ENCODE measurements at regions not wholly inside any gene's neighbourhood (a gene's known extent, or its start where the extent isn't known, plus 50 kb on each side); places are given as distances from the start of the nearest gene placed in this dataset.
A peak's percentile ranks its signal among the peaks of the same experiment; 100 is the strongest.

GRCh38 chr12:73342733-73343132 lies 1070.6 kb downstream of the TRHDE start:
- no peak for DNase-seq (ENCODE audit: low read depth)

DNA sequence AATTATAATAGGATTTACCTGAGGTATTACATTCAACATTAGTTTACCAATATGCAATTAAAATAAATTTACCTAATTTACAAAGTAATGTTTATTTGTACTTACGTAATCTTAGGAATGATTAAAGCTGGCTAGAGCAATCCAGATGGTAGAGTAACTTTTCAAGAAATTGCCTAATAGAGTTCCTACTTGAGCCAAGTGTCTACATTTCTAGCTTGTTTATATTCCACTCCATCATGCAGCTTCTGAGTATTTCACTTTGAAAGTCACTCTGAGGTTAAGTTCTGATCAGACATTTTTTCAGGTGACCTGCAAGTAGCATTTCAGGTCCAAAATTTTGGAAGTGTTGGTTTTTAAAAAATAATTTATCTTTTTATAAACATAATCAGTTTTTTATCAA lies 1080.7 kb downstream of the TRHDE start:
- DNase-seq (ENCODE audit: low read depth): no peak

DNA sequence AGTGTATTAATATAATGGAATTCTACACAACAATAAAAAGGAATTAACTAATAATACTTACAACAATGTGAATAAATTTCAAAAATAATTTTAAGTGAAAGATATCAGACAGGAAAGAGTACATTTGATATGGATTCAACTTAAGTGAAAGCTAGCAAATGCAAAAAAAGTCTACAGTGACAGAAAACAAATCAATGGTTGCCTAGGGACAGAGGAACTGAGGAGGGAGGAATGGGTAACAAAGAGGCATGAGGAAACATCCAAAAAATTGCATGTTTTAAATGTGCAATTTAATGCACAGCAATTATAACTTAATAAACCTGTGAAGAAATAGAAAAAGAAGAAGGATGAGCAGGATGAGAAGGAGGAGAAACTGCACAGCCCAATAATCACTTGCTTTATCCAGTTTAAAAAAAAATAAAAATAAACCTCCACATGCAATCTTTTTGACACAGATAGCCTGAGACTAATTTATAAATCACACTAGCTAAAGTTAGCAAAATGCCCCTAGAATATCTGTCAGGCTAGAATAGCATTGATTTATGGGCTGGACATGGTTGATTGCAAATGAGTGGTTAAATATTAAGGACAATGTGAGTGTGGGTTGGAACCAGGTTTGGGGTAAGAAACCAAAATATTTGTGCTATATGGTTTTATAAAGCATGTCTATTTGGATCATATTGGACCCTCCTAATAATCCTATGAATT lies 1089.1 kb downstream of the TRHDE start:
- no peak for DNase-seq (ENCODE audit: low read depth)

DNA sequence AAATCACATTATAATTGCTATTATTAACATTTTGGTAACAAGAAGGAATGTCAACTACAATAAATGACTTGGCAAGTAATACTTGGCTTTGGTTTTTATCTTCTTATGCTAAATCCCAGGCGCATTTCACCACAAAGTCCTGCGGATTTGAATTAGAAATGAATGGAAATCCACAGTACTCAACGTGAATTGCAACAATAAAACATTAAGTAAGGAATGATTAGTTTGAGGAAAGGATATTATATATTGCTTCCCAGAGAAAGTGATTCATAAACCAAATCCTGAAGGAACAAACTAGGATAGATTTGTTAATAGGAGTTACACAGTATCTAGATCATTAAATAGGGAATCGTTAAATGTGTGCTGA lies 1089.7 kb downstream of the TRHDE start:
- DNase-seq (ENCODE audit: low read depth): no peak

DNA sequence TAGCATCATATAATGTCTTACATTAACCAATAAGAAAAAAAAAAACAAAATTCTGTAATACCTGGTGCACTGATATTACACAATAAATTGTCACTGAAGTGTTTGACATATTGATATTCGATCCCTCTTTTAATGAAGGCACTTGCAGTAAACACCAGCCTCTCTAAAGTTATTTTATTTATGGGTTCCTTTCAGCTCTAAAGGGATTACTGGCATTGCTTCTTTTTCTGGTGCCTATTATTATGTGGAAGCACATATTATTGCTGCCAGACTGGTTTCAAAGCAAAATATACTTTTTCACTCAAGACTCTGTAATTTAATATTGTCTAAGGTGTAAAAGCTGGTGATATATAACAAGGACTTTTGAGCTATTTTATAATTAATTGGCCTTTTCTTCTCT lies 1090.5 kb downstream of the TRHDE start:
- no peak for DNase-seq (ENCODE audit: low read depth)

- no peak for DNase-seq (ENCODE audit: low read depth)
Measured at GRCh38 chr12:73372856-73373255, 1100.7 kb downstream of the TRHDE start.

DNA sequence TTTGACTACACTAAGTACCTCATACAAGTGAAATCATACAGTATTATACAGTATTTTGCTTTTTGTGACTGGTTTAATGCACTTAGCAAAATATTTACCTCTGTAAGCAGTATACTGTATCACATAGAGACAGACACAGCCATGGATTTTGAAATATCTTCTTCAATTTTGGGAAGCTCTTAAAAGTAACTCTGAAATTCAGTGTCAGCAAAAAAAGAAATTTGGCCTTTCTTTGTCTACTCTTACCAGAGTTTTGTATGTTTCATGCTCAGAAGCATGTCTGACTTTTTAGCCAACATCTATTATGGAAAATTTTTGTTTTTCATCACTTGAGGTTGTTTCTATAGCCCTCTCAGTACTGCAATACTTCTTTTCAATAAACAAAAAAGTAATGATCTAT lies 1102.2 kb downstream of the TRHDE start:
- no peak for DNase-seq (ENCODE audit: low read depth)

GRCh38 chr12:73383584-73384222 lies 1111.5 kb downstream of the TRHDE start:
- DNase-seq (ENCODE audit: low read depth): no peak

GRCh38 chr12:73384592-73384991 lies 1112.4 kb downstream of the TRHDE start:
- DNase-seq (ENCODE audit: low read depth): no peak

- DNase-seq (ENCODE audit: low read depth): no peak
Measured at GRCh38 chr12:73390261-73390660, 1118.1 kb downstream of the TRHDE start.

DNA sequence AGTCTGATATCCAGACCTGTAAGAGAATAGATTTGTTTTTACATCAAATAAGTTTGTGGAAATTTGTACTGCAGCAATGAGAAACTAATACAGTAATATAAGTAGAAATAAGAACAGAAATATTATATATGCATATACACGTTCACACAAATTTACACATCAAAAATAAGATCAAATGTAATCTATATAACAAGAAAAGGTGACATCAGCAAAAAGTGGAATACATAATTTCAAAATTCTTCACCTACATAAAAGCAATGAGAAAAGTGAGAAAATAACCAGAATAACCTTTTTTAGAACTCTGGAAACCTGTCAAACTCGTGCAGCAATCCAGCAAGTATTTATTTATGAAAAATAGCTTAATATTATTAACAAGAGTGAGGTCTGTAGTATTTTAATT lies 1124.6 kb upstream of the ATXN7L3B start:
- DNase-seq (ENCODE audit: low read depth): no peak

DNA sequence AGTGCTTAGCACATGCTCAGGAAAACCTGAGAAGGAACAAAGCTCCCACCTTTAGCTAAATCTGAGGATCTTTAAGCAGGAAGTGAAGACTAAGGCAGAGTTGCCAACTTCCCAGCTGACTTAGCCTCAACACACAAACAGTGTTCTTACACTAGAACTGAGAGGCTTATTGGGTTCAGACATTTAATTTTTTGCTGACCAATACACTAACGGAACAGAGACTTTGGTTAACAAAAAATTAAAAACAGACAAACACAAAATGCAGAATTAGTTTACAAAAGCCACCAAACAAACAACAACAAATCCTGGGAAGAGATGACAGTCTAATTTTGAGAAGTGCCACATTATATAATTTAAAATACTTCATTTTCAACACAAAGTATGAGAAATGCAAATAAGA lies 1123.7 kb upstream of the ATXN7L3B start:
- DNase-seq (ENCODE audit: low read depth): no peak

DNA sequence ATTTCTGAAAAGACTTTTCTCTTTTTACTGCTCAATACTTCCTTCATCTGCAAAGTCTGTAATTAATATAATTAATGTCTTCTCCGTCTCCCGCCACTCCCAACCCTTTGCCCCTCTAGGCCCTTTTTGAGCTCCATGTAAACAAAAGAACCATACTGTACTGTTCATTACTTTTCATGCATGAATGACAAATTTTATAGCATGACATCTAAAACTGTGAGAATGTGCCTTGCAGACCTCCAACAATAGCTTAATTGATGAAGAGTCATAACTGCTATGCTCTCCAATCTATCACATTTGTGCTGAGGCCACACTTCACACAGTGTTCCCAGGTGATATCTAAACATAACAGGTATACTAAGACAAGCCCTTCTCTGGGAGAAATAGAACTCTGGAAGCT lies 1122.7 kb upstream of the ATXN7L3B start:
- DNase-seq (ENCODE audit: low read depth): no peak

DNA sequence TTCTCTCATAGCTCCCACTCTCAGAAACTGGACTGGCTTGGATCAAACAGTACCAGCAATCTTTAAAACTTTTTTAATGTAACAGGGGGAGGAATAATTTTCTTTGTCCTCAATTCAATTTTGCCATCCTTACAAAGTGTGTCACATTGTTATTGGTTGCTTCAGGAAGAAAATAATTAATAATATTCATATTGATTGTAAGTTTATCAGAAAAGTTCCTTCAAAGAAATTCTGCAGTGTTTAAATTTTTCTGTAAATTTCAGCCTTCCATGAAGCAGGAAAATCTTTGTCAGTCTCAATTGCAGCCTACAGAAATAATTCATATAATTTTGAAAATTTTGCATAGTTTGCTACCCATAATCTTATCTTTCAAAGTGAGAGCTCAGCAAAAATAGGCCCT lies 1119.1 kb upstream of the ATXN7L3B start:
- no peak for DNase-seq (ENCODE audit: low read depth)

GRCh38 chr12:73421832-73422231 lies 1115.8 kb upstream of the ATXN7L3B start:
- DNase-seq (ENCODE audit: low read depth): peak; percentile 4

DNA sequence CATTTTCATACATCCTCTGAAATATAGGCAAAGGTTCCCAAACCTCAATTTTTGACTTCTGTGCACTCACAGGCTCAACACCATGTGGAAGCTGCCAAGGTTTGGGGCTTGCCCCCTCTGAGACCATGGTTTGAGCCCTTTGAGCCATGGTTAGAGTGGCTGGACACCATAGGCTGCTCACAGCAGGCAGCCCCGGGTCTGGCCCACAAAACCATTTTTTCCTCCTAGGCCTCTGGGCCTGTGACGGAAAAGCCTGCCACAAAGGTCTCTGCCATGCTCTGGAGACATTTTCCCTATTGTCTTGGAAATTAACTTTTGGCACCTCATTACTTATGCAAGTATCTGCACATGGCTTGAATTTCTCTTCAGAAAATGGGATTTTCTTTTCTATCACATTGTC lies 1113.2 kb upstream of the ATXN7L3B start:
- no peak for DNase-seq (ENCODE audit: low read depth)

DNA sequence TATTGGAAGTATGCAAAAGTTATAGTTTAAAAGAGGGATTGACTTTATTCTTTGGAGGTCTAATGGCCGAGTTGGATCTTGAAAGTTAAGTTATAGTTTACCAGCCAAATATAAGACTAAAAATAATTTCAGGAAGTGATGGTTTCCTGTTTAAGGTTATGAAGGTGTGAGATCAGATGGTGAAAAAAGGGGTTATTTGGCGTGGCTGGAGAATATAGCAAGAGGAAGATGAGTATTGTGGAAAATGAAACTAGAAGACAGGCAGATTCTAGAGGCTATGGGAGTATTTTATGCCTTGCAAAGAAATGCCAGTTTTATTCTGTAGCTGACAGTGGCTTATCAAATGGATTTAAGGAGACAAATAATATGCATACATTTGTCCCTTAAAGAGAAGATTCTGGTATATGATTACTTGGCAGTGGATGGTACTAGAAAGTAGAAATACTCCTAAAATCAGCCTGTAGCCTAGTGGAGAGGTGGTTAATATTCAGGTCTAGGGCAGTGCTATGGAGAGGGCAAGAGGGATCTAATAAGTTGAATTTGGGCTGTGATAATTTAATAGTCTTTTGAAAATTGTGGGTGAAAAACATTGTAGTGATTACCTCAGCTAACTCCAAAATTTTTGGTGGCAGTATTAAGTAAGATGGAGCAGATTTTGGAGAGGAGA lies 1091.8 kb upstream of the ATXN7L3B start:
- DNase-seq (ENCODE audit: low read depth): no peak

- no peak for DNase-seq (ENCODE audit: low read depth)
Measured at GRCh38 chr12:73452672-73453469, 1084.8 kb upstream of the ATXN7L3B start.

DNA sequence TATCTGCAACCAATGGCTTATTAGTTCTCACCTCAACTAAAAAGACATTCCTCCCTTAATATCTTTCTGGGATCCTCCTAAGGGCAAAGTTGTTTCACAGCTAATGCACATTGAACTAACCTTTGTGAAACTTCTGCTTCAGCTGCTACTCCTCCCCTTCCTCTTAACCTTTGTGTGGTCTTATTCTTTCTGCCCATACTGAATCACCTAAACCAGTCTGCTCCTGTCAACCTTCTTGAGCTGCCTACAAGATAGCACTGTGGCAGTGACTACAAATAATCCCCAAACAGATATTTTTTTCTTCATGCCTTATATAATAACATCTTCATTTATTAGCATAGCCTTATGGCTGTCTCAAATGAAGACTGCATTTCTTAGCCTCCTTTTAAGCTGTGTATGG lies 1077.4 kb upstream of the ATXN7L3B start:
- no peak for DNase-seq (ENCODE audit: low read depth)

DNA sequence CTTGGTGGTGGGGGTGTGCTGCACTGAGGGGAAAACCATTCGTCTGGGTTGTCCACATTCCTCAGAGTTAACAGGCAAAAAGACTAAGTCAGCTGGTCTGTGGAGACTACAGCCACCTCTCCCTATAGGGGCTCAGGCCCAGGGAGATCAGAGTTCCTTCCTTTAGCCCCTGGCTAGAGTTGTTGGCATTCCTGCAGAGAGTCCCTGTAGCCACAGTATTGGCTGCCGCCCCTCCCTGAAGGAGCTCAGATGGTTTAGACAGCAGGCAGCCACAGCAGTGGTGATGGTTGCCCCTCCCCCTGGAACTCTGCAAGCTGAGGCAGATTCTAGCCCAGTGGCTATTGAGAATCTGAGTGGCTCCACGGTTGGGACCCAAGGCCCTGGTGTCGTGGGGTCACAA lies 1072.5 kb upstream of the ATXN7L3B start:
- no peak for DNase-seq (ENCODE audit: low read depth)

DNA sequence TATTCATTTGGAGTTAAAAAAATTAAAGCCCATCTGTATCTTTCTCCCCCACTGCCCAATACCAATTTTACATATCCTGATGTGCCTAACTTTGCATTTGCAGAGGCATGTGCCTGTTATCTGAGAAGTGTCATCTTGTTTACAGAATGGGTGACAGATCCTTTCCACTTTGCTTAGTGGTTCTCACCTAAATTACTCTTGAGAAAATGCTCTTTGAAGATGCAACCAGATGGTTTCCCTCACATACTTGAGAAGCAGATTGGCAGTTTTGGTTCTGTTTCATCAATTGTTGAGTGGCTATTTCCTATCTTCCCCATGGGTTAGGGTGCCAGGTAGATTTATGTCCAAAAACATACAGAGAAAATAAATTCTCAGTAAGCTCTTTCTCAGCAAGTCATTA lies 1051.4 kb upstream of the ATXN7L3B start:
- DNase-seq (ENCODE audit: low read depth): no peak

- no peak for DNase-seq (ENCODE audit: low read depth)
Measured at GRCh38 chr12:73506611-73507010, 1031.0 kb upstream of the ATXN7L3B start.

DNA sequence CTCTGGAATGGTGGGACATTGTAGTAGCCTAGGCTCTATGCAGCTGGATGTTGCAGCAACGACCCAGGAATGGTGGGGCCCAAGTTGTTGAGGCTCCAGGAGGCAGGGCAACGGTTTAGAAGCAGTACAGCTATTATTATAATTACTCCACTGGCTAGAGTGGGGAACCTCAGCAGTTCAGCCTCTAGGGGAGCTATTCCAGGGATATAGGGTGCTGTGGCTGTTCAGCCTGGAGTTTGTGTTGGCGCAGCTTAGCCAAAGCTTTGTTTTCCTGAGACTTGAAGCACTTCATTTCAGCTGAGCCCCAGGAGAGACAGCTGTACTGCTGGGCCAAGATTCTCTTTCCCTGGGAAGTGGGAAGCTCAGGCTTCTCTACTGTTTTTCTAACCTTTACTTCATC lies 1023.0 kb upstream of the ATXN7L3B start:
- DNase-seq (ENCODE audit: low read depth): no peak
